Stomach (tissue), 8 donors: ENCODE measurements at regions not wholly inside any gene's neighbourhood (a gene's known extent, or its start where the extent isn't known, plus 50 kb on each side); places are given as distances from the start of the nearest gene placed in this dataset.

Experiments
- DNase-seq, 2 donors: peaks; one replicate each; pipeline versions ENCODE4 v3.0.0 to v3.0.0-alpha.2; 2013 to 2019
- H3K27ac ChIP-seq, 5 donors: fragments of 200-600 bp in 4 of 5; sonication (generic) in 4 of 5; one replicate each; pipeline ENCODE4 v1.5.1; 2013 to 2019; ENCODE audit warnings: mild to moderate bottlenecking in 1 of 5, moderate library complexity in 1 of 5
- H3K27me3 ChIP-seq, 3 donors: fragments of 200-600 bp; sonication (generic); one replicate each; pipeline ENCODE4 v1.5.1; 2017 to 2019; ENCODE audit warnings: mixed run types in 1 of 3
- H3K36me3 ChIP-seq, 4 donors: fragments of 200-600 bp; sonication (generic); 1 replicate in 3 of 4; 2 replicates in 1 of 4; pipeline ENCODE4 v1.5.1; 2016 to 2019
- H3K4me1 ChIP-seq, 4 donors: fragments of 200-600 bp; sonication (generic); one replicate each; pipeline ENCODE4 v1.5.1; 2016 to 2019
- H3K4me3 ChIP-seq, 4 donors: fragments of 200-600 bp; sonication (generic) in 3 of 4; one replicate each; pipeline ENCODE4 v1.5.1; 2016 to 2019; ENCODE audit warnings: mild to moderate bottlenecking in 1 of 4
- H3K9me3 ChIP-seq, 4 donors: fragments of 200-600 bp; sonication (generic); one replicate each; pipeline ENCODE4 v1.5.1; 2016 to 2019
- CTCF ChIP-seq, 7 experiments: fragments of 450-650 bp in 4 of 7; fragments of 200-600 bp in 3 of 7; sonication (generic) in 3 of 7; IDR thresholded peaks; one replicate each; pipeline ENCODE4 v1.5.1; 2016 to 2019; ENCODE audit warnings: antibody characterized with exemption in 7 of 7, control low read depth in 2 of 7, mild to moderate bottlenecking in 1 of 7
- EP300 ChIP-seq: sonication (generic); formaldehyde crosslinking; IDR thresholded peaks from one replicate; pipeline ENCODE4 v1.6.1; 2017; ENCODE audit warnings: antibody characterized with exemption
- POLR2A ChIP-seq, 4 donors: fragments of 450-650 bp; IDR thresholded peaks; one replicate each; pipeline ENCODE4 v1.6.1; 2016; ENCODE audit warnings: antibody characterized with exemption in 4 of 4, control low read depth in 2 of 4, mild to moderate bottlenecking in 1 of 4, moderate library complexity in 1 of 4
- POLR2AphosphoS5 ChIP-seq, 3 donors: sonication (generic); formaldehyde crosslinking; IDR thresholded peaks; one replicate each; pipeline ENCODE4 v1.6.1; 2016; ENCODE audit warnings: antibody characterized with exemption in 3 of 3
- WGBS, 5 donors: extraction: QIAGEN DNeasy Blood & Tissue Kit in 3 of 5; methylation state at CpG; one replicate each; pipeline versions ENCODE4 v1.1.5 to v1.1.7; 2013 to 2018; 5-methylcytosine and 5-hydroxymethylcytosine counted together
- intact Hi-C: fragments of 100-400 bp; cut with DNase I; formaldehyde crosslinking; loops from one replicate; pipeline ENCODE4 v1.15.1; 2023; ENCODE audit warnings: low total_unique reads
- donor health status: healthy with polysubstance abuse.
- donor health status: Bipolar disorder and iron deficiency.
- donor health status: healthy.

DNA sequence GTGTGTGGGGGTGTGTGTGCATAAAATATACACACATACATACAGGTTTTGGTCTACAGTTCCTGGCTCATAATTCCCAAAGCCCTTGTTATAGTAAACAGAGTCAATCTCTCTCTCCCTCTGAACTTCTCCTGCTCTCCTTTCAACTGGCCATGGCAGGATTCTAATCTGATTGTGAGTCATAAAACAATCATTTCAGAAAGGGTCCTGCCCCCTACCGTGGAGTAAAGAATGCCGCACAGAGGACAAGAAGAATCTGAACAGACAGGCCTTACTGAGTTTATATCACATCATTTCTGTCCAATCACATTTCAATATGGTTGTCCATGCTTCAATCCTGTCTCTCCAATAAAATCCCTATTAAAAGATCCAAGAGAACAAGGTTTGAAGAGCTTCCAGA is 416.9 kb downstream of the FRK start:
- Histone ChIP-seq H3K4me1 (no peaks in the 10 kb centered on the region), H3K36me3 (no peaks in the 10 kb centered on the region), H3K9me3 (peaks cover 0 to 4% (median 0%) of the 10 kb centered on the region in 4 donors), H3K4me3 (no peak overlapping the region), H3K27ac (no peak overlapping the region), H3K27me3 (no peaks in the 10 kb centered on the region)
- DNase-seq: peak in 1 of 2 donors; percentile 62
- intact Hi-C loops: no loop called here
- 2 to 43% (median 12%) methylated on average over 2 of the region's 2 CpGs for WGBS, 5 donors
- TF ChIP-seq POLR2AphosphoS5 (IDR thresholded peaks at IDR 0.05) (no peak), EP300 (no peak), CTCF (IDR thresholded peaks at IDR 0.05) (no peak), POLR2A (IDR thresholded peaks at IDR 0.05) (no peak)

GRCh38 chr6:115634887-115635286 is 425.8 kb downstream of the FRK start:
- Histone ChIP-seq H3K4me3 (no peak overlapping the region), H3K4me1 (no peaks in the 10 kb centered on the region), H3K36me3 (no peaks in the 10 kb centered on the region), H3K27ac (no peak overlapping the region), H3K9me3 (no peaks in the 10 kb centered on the region), H3K27me3 (no peaks in the 10 kb centered on the region)
- TF ChIP-seq POLR2AphosphoS5 (IDR thresholded peaks at IDR 0.05) (no peak), EP300 (no peak), POLR2A (IDR thresholded peaks at IDR 0.05) (no peak)
- DNase-seq: peak in 1 of 2 donors; percentile 26
- intact Hi-C loops: no loop called here

GRCh38 chr6:115634131-115634530 is 426.6 kb downstream of the FRK start:
- TF ChIP-seq POLR2A (IDR thresholded peaks at IDR 0.05): no peak
- no peak for TF ChIP-seq EP300
- TF ChIP-seq POLR2AphosphoS5 (IDR thresholded peaks at IDR 0.05): no peak
- no peak for TF ChIP-seq CTCF (IDR thresholded peaks at IDR 0.05)
- 35 to 75% (median 49%) methylated on average over 2 of the region's 2 CpGs for WGBS, 5 donors
- intact Hi-C loops: no loop called here
- no peaks in the 10 kb centered on the region for H3K27me3 ChIP-seq
- H3K36me3 ChIP-seq: no peaks in the 10 kb centered on the region
- no peak for DNase-seq
- no peaks in the 10 kb centered on the region for H3K4me1 ChIP-seq
- no peak overlapping the region for H3K4me3 ChIP-seq
- H3K27ac ChIP-seq: no peak overlapping the region
- no peaks in the 10 kb centered on the region for H3K9me3 ChIP-seq

GRCh38 chr6:115631028-115631427 is 429.7 kb downstream of the FRK start:
- Histone ChIP-seq H3K36me3 (no peaks in the 10 kb centered on the region), H3K9me3 (no peaks in the 10 kb centered on the region), H3K4me3 (no peak overlapping the region), H3K27me3 (no peaks in the 10 kb centered on the region), H3K27ac (no peak overlapping the region), H3K4me1 (no peaks in the 10 kb centered on the region)
- no peak for DNase-seq
- intact Hi-C loops: no loop called here
- TF ChIP-seq CTCF (IDR thresholded peaks at IDR 0.05): no peak
- no peak for TF ChIP-seq EP300
- no peak for TF ChIP-seq POLR2A (IDR thresholded peaks at IDR 0.05)
- no peak for TF ChIP-seq POLR2AphosphoS5 (IDR thresholded peaks at IDR 0.05)

GRCh38 chr6:115630424-115631024 is 430.2 kb downstream of the FRK start:
- Histone ChIP-seq H3K4me3 (no peak overlapping the region), H3K4me1 (no peaks in the 10 kb centered on the region), H3K36me3 (no peaks in the 10 kb centered on the region), H3K27ac (no peak overlapping the region), H3K9me3 (no peaks in the 10 kb centered on the region), H3K27me3 (no peaks in the 10 kb centered on the region)
- no peak for DNase-seq
- 78 to 82% (median 79%) methylated on average over 4 of the region's 4 CpGs for WGBS, 5 donors
- no peak for TF ChIP-seq EP300
- no peak for TF ChIP-seq CTCF (IDR thresholded peaks at IDR 0.05)
- TF ChIP-seq POLR2AphosphoS5 (IDR thresholded peaks at IDR 0.05): no peak
- no peak for TF ChIP-seq POLR2A (IDR thresholded peaks at IDR 0.05)
- intact Hi-C loops: no loop called here
